GM23338 (cell line): ENCODE measurements at regions not wholly inside any gene's neighbourhood (a gene's known extent, or its start where the extent isn't known, plus 50 kb on each side); places are given as distances from the start of the nearest gene placed in this dataset.

Experiments used
- ATAC-seq: fragments of 200-7000 bp; cut with Tn5 transposase; 3 replicates; pipeline ENCODE4 v1.9.1; 2020
- DNase-seq: peaks from one replicate; pipeline ENCODE4 v3.0.0-alpha.2; 2015; ENCODE audit warnings: low spot score
- H2AFZ ChIP-seq: fragments of 200-600 bp; sonication (generic); 2 replicates; pipeline ENCODE4 v1.8.0; 2016; ENCODE audit warnings: antibody characterized with exemption, mild to moderate bottlenecking, moderate library complexity
- H3F3A ChIP-seq: fragments of 200-600 bp; sonication (generic); replicated peaks from 2 replicates; pipeline ENCODE4 v1.8.0; 2017; ENCODE audit warnings: antibody characterized with exemption, mixed run types, low read depth
- H3K27ac ChIP-seq: fragments of 200-600 bp; sonication (generic); 2 replicates; pipeline ENCODE4 v1.6.1; 2016; ENCODE audit warnings: low read depth
- H3K27me3 ChIP-seq: fragments of 200-600 bp; sonication (generic); 2 replicates; pipeline ENCODE4 v1.8.0; 2016; ENCODE audit warnings: mild to moderate bottlenecking, mixed run types, moderate library complexity; ENCODE audit not compliant: insufficient read depth
- H3K36me3 ChIP-seq: fragments of 200-600 bp; sonication (generic); 2 replicates; pipeline ENCODE4 v1.8.0; 2016; ENCODE audit warnings: mild to moderate bottlenecking; ENCODE audit not compliant: insufficient read depth
- H3K4me1 ChIP-seq: fragments of 200-600 bp; sonication (generic); 2 replicates; pipeline ENCODE4 v1.8.0; 2016; ENCODE audit warnings: mild to moderate bottlenecking, moderate library complexity; ENCODE audit not compliant: insufficient read depth
- H3K4me2 ChIP-seq: fragments of 200-600 bp; sonication (generic); 2 replicates; pipeline ENCODE4 v1.7.1; 2017; ENCODE audit warnings: mixed run types
- H3K4me3 ChIP-seq: fragments of 200-600 bp; sonication (generic); 2 replicates; pipeline ENCODE4 v1.6.1; 2016; ENCODE audit warnings: mixed run types
- H3K79me2 ChIP-seq: fragments of 200-600 bp; sonication (generic); replicated peaks from 2 replicates; pipeline ENCODE4 v1.8.0; 2017; ENCODE audit warnings: mild to moderate bottlenecking; ENCODE audit not compliant: insufficient read depth
- H3K9me2 ChIP-seq: fragments of 200-600 bp; sonication (generic); 2 replicates; pipeline ENCODE4 v1.8.0; 2017; ENCODE audit not compliant: insufficient read depth
- H4K20me1 ChIP-seq: fragments of 200-600 bp; sonication (generic); replicated peaks from 2 replicates; pipeline ENCODE4 v1.8.0; 2017; ENCODE audit warnings: mild to moderate bottlenecking; ENCODE audit not compliant: insufficient read depth
- H3K27ac Mint-ChIP-seq: 2 replicates; pipeline ENCODE4 v1.8.0; 2020; ENCODE audit warnings: inconsistent platforms, mild to moderate bottlenecking, moderate library complexity, mixed read lengths
- H3K27me3 Mint-ChIP-seq: 3 replicates; pipeline ENCODE4 v1.8.0; 2022; ENCODE audit warnings: low read depth, mild to moderate bottlenecking, moderate library complexity, mixed read lengths, inconsistent platforms; ENCODE audit not compliant: insufficient read depth, poor library complexity
- H3K36me3 Mint-ChIP-seq: 3 replicates; pipeline ENCODE4 v1.8.0; 2021; ENCODE audit warnings: low read depth, mild to moderate bottlenecking, inconsistent platforms, moderate library complexity, mixed read lengths
- H3K4me1 Mint-ChIP-seq: 3 replicates; pipeline ENCODE4 v1.8.0; 2020; ENCODE audit warnings: mild to moderate bottlenecking, inconsistent platforms, mixed read lengths
- H3K4me3 Mint-ChIP-seq: 3 replicates; pipeline ENCODE4 v1.8.0; 2021; ENCODE audit warnings: moderate library complexity, mild to moderate bottlenecking, inconsistent platforms, mixed read lengths
- H3K9me3 Mint-ChIP-seq: 3 replicates; pipeline ENCODE4 v1.8.0; 2020; ENCODE audit warnings: moderate library complexity, mild to moderate bottlenecking, inconsistent platforms, mixed read lengths
- CREB1 ChIP-seq: fragments of 250-450 bp; sonication (Bioruptor Pico); IDR thresholded peaks from 2 replicates; pipeline ENCODE4 v1.5.0; 2020; ENCODE audit warnings: low read depth, mild to moderate bottlenecking, moderate library complexity
- EZH2 ChIP-seq: fragments of 200-600 bp; sonication (generic); IDR thresholded peaks from one replicate; pipeline ENCODE4 v1.8.0; 2017; ENCODE audit warnings: antibody characterized with exemption, mild to moderate bottlenecking, low read depth; ENCODE audit not compliant: unreplicated experiment
- EZH2phosphoT487 ChIP-seq: fragments of 200-600 bp; sonication (generic); IDR thresholded peaks from one replicate; pipeline ENCODE4 v1.8.1; 2018; ENCODE audit warnings: antibody characterized with exemption; ENCODE audit not compliant: unreplicated experiment
- JUNB ChIP-seq: IDR thresholded peaks from one replicate; pipeline ENCODE4 v1.6.1; 2016; ENCODE audit warnings: antibody characterized with exemption; ENCODE audit not compliant: unreplicated experiment
- NANOG ChIP-seq: IDR thresholded peaks from 2 replicates; pipeline ENCODE4 v1.6.1; 2016; ENCODE audit warnings: antibody characterized with exemption, borderline replicate concordance
- POLR2AphosphoS5 ChIP-seq: IDR thresholded peaks from 2 replicates; pipeline ENCODE4 v1.6.1; 2016; ENCODE audit warnings: antibody characterized with exemption, low read depth
- STAT1 ChIP-seq: IDR thresholded peaks from one replicate; pipeline ENCODE4 v1.6.1; 2016; ENCODE audit warnings: antibody characterized with exemption; ENCODE audit not compliant: unreplicated experiment
- ZNF114 ChIP-seq: fragments of 250-450 bp; sonication (Bioruptor Pico); IDR thresholded peaks from 2 replicates; pipeline ENCODE4 v1.5.0; 2020; ENCODE audit warnings: mild to moderate bottlenecking, moderate library complexity
- ZNF331 ChIP-seq: fragments of 250-450 bp; sonication (Bioruptor Pico); IDR thresholded peaks from 2 replicates; pipeline ENCODE4 v1.5.0; 2020; ENCODE audit warnings: low read depth, mild to moderate bottlenecking, moderate library complexity
- TF ChIP-seq, protein P1 (sequence below): fragments of 250-450 bp; sonication (Bioruptor Pico); IDR thresholded peaks from 2 replicates; pipeline ENCODE4 v1.5.0; 2020; ENCODE audit warnings: mild to moderate bottlenecking, moderate library complexity
- TF ChIP-seq, protein P2 (sequence below): IDR thresholded peaks from 2 replicates; pipeline ENCODE4 v1.6.1; 2016; ENCODE audit warnings: antibody characterized with exemption
- TF ChIP-seq, protein P3 (sequence below): IDR thresholded peaks from one replicate; pipeline ENCODE4 v1.6.1; 2018; ENCODE audit warnings: antibody characterized with exemption; ENCODE audit not compliant: unreplicated experiment
- TF ChIP-seq, protein P4 (sequence below), 2 experiments: fragments of 200-600 bp in 1 of 2; sonication (generic) in 1 of 2; conservative IDR thresholded peaks; 2 replicates each; pipeline versions ENCODE4 v1.5.1 to v1.6.1; 2016 to 2017; ENCODE audit warnings: antibody characterized with exemption in 2 of 2, low read depth in 2 of 2, mild to moderate bottlenecking in 2 of 2, moderate library complexity in 1 of 2

DNA sequence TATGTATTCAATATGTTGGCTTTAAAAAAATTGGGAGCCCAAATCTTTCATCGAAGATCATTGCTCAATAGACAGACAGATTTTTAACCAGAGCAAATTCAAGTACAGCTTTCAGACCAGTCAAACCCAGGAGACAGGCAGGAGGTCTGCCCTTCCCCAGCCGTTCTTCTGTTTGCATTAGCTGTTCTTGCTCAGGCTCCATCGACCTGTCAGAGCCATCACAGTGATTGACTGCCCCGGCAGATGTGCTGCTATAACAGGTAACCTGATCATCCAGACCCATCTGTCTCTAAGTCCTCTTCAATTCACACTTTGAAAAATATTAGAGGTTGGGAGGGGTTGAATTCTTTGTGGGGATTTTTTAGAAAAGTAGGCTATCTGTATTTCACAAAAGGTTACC lies 453.5 kb downstream of the FOXG1 start:
- H3K4me2 ChIP-seq = no peak overlapping the region
- TF ChIP-seq, protein P1, sequence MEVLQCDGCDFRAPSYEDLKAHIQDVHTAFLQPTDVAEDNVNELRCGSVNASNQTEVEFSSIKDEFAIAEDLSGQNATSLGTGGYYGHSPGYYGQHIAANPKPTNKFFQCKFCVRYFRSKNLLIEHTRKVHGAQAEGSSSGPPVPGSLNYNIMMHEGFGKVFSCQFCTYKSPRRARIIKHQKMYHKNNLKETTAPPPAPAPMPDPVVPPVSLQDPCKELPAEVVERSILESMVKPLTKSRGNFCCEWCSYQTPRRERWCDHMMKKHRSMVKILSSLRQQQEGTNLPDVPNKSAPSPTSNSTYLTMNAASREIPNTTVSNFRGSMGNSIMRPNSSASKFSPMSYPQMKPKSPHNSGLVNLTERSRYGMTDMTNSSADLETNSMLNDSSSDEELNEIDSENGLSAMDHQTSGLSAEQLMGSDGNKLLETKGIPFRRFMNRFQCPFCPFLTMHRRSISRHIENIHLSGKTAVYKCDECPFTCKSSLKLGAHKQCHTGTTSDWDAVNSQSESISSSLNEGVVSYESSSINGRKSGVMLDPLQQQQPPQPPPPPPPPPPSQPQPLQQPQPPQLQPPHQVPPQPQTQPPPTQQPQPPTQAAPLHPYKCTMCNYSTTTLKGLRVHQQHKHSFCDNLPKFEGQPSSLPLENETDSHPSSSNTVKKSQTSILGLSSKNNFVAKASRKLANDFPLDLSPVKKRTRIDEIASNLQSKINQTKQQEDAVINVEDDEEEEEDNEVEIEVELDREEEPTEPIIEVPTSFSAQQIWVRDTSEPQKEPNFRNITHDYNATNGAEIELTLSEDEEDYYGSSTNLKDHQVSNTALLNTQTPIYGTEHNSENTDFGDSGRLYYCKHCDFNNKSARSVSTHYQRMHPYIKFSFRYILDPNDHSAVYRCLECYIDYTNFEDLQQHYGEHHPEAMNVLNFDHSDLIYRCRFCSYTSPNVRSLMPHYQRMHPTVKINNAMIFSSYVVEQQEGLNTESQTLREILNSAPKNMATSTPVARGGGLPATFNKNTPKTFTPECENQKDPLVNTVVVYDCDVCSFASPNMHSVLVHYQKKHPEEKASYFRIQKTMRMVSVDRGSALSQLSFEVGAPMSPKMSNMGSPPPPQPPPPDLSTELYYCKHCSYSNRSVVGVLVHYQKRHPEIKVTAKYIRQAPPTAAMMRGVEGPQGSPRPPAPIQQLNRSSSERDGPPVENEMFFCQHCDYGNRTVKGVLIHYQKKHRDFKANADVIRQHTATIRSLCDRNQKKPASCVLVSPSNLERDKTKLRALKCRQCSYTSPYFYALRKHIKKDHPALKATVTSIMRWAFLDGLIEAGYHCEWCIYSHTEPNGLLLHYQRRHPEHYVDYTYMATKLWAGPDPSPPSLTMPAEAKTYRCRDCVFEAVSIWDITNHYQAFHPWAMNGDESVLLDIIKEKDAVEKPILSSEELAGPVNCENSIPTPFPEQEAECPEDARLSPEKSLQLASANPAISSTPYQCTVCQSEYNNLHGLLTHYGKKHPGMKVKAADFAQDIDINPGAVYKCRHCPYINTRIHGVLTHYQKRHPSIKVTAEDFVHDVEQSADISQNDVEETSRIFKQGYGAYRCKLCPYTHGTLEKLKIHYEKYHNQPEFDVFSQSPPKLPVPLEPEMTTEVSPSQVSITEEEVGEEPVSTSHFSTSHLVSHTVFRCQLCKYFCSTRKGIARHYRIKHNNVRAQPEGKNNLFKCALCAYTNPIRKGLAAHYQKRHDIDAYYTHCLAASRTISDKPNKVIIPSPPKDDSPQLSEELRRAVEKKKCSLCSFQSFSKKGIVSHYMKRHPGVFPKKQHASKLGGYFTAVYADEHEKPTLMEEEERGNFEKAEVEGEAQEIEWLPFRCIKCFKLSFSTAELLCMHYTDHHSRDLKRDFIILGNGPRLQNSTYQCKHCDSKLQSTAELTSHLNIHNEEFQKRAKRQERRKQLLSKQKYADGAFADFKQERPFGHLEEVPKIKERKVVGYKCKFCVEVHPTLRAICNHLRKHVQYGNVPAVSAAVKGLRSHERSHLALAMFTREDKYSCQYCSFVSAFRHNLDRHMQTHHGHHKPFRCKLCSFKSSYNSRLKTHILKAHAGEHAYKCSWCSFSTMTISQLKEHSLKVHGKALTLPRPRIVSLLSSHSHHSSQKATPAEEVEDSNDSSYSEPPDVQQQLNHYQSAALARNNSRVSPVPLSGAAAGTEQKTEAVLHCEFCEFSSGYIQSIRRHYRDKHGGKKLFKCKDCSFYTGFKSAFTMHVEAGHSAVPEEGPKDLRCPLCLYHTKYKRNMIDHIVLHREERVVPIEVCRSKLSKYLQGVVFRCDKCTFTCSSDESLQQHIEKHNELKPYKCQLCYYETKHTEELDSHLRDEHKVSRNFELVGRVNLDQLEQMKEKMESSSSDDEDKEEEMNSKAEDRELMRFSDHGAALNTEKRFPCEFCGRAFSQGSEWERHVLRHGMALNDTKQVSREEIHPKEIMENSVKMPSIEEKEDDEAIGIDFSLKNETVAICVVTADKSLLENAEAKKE = no peak
- TF ChIP-seq JUNB (no peak), NANOG (no peak), POLR2AphosphoS5 (no peak), STAT1 (no peak), CREB1 (no peak), EZH2 (no peak), EZH2phosphoT487 (no peak), ZNF114 (no peak), ZNF331 (CRISPR knock-in tag) (no peak)
- TF ChIP-seq, protein P2, sequence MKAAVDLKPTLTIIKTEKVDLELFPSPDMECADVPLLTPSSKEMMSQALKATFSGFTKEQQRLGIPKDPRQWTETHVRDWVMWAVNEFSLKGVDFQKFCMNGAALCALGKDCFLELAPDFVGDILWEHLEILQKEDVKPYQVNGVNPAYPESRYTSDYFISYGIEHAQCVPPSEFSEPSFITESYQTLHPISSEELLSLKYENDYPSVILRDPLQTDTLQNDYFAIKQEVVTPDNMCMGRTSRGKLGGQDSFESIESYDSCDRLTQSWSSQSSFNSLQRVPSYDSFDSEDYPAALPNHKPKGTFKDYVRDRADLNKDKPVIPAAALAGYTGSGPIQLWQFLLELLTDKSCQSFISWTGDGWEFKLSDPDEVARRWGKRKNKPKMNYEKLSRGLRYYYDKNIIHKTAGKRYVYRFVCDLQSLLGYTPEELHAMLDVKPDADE = no peak
- TF ChIP-seq, protein P3, sequence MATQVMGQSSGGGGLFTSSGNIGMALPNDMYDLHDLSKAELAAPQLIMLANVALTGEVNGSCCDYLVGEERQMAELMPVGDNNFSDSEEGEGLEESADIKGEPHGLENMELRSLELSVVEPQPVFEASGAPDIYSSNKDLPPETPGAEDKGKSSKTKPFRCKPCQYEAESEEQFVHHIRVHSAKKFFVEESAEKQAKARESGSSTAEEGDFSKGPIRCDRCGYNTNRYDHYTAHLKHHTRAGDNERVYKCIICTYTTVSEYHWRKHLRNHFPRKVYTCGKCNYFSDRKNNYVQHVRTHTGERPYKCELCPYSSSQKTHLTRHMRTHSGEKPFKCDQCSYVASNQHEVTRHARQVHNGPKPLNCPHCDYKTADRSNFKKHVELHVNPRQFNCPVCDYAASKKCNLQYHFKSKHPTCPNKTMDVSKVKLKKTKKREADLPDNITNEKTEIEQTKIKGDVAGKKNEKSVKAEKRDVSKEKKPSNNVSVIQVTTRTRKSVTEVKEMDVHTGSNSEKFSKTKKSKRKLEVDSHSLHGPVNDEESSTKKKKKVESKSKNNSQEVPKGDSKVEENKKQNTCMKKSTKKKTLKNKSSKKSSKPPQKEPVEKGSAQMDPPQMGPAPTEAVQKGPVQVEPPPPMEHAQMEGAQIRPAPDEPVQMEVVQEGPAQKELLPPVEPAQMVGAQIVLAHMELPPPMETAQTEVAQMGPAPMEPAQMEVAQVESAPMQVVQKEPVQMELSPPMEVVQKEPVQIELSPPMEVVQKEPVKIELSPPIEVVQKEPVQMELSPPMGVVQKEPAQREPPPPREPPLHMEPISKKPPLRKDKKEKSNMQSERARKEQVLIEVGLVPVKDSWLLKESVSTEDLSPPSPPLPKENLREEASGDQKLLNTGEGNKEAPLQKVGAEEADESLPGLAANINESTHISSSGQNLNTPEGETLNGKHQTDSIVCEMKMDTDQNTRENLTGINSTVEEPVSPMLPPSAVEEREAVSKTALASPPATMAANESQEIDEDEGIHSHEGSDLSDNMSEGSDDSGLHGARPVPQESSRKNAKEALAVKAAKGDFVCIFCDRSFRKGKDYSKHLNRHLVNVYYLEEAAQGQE = no peak
- TF ChIP-seq, protein P4, sequence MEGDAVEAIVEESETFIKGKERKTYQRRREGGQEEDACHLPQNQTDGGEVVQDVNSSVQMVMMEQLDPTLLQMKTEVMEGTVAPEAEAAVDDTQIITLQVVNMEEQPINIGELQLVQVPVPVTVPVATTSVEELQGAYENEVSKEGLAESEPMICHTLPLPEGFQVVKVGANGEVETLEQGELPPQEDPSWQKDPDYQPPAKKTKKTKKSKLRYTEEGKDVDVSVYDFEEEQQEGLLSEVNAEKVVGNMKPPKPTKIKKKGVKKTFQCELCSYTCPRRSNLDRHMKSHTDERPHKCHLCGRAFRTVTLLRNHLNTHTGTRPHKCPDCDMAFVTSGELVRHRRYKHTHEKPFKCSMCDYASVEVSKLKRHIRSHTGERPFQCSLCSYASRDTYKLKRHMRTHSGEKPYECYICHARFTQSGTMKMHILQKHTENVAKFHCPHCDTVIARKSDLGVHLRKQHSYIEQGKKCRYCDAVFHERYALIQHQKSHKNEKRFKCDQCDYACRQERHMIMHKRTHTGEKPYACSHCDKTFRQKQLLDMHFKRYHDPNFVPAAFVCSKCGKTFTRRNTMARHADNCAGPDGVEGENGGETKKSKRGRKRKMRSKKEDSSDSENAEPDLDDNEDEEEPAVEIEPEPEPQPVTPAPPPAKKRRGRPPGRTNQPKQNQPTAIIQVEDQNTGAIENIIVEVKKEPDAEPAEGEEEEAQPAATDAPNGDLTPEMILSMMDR (conservative IDR thresholded peaks at IDR 0.05; ENCODE audit: low read depth in 2 of 2) = no peak
- Mint-ChIP-seq H3K9me3 (no peaks in the 10 kb centered on the region), H3K4me3 (no peak overlapping the region), H3K4me1 (no peaks in the 10 kb centered on the region), H3K27me3 (no peaks in the 10 kb centered on the region), H3K27ac (no peak overlapping the region), H3K36me3 (no peaks in the 10 kb centered on the region)
- H3K27me3 ChIP-seq = no peaks in the 10 kb centered on the region
- H3K9me2 ChIP-seq = no peaks in the 10 kb centered on the region
- no peak overlapping the region for H3K4me3 ChIP-seq
- no peak overlapping the region for H2AFZ ChIP-seq
- H3F3A ChIP-seq = no peaks in the 10 kb centered on the region
- H3K27ac ChIP-seq = no peak overlapping the region
- H3K36me3 ChIP-seq = no peaks in the 10 kb centered on the region
- ATAC-seq = no peak
- no peaks in the 10 kb centered on the region for H4K20me1 ChIP-seq
- H3K4me1 ChIP-seq = no peaks in the 10 kb centered on the region
- no peaks in the 10 kb centered on the region for H3K79me2 ChIP-seq
- DNase-seq = no peak
